ENCODE measurements at regions not wholly inside any gene's neighbourhood (a gene's known extent, or its start where the extent isn't known, plus 50 kb on each side); places are given as distances from the start of the nearest gene placed in this dataset.

DNA sequence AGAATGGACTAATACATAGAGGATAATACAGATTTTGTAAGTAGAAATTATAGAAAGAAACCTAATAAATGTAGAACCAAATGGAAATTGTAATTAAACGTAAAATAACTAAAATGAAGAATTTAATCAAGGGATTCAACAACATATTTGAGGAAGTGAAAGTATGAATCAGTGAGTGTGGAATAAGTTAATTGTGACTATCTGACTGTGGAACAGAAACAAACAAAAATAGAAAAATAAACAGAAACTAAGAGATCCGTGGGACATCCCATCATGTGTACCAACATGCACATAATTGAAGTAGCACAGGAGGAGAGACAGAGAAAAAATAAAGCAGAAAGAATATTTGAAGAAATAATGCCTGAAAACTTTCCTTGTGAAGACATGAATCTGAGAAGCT lies 208.6 kb upstream of the TACR3 start:
- TF ChIP-seq CTCF (IDR thresholded peaks at IDR 0.05) (no peak), EZH2phosphoT487 (IDR thresholded peaks at IDR 0.05) (no peak), EZH2 (IDR thresholded peaks at IDR 0.05) (no peak)

Data from neural progenitor cell (in vitro differentiated cells).